GM23338 (cell line): ENCODE measurements at regions not wholly inside any gene's neighbourhood (a gene's known extent, or its start where the extent isn't known, plus 50 kb on each side); places are given as distances from the start of the nearest gene placed in this dataset.

ENCODE experiments used
- ATAC-seq: fragments of 200-7000 bp; cut with Tn5 transposase; 3 replicates; pipeline ENCODE4 v1.9.1; 2020
- DNase-seq: peaks from one replicate; pipeline ENCODE4 v3.0.0-alpha.2; 2015; ENCODE audit warnings: low spot score
- H2AFZ ChIP-seq: fragments of 200-600 bp; sonication (generic); 2 replicates; pipeline ENCODE4 v1.8.0; 2016; ENCODE audit warnings: antibody characterized with exemption, mild to moderate bottlenecking, moderate library complexity
- H3F3A ChIP-seq: fragments of 200-600 bp; sonication (generic); replicated peaks from 2 replicates; pipeline ENCODE4 v1.8.0; 2017; ENCODE audit warnings: antibody characterized with exemption, mixed run types, low read depth
- H3K27ac ChIP-seq: fragments of 200-600 bp; sonication (generic); 2 replicates; pipeline ENCODE4 v1.6.1; 2016; ENCODE audit warnings: low read depth
- H3K27me3 ChIP-seq: fragments of 200-600 bp; sonication (generic); 2 replicates; pipeline ENCODE4 v1.8.0; 2016; ENCODE audit warnings: mild to moderate bottlenecking, mixed run types, moderate library complexity; ENCODE audit not compliant: insufficient read depth
- H3K36me3 ChIP-seq: fragments of 200-600 bp; sonication (generic); 2 replicates; pipeline ENCODE4 v1.8.0; 2016; ENCODE audit warnings: mild to moderate bottlenecking; ENCODE audit not compliant: insufficient read depth
- H3K4me1 ChIP-seq: fragments of 200-600 bp; sonication (generic); 2 replicates; pipeline ENCODE4 v1.8.0; 2016; ENCODE audit warnings: mild to moderate bottlenecking, moderate library complexity; ENCODE audit not compliant: insufficient read depth
- H3K4me2 ChIP-seq: fragments of 200-600 bp; sonication (generic); 2 replicates; pipeline ENCODE4 v1.7.1; 2017; ENCODE audit warnings: mixed run types
- H3K4me3 ChIP-seq: fragments of 200-600 bp; sonication (generic); 2 replicates; pipeline ENCODE4 v1.6.1; 2016; ENCODE audit warnings: mixed run types
- H3K79me2 ChIP-seq: fragments of 200-600 bp; sonication (generic); replicated peaks from 2 replicates; pipeline ENCODE4 v1.8.0; 2017; ENCODE audit warnings: mild to moderate bottlenecking; ENCODE audit not compliant: insufficient read depth
- H3K9me2 ChIP-seq: fragments of 200-600 bp; sonication (generic); 2 replicates; pipeline ENCODE4 v1.8.0; 2017; ENCODE audit not compliant: insufficient read depth
- H4K20me1 ChIP-seq: fragments of 200-600 bp; sonication (generic); replicated peaks from 2 replicates; pipeline ENCODE4 v1.8.0; 2017; ENCODE audit warnings: mild to moderate bottlenecking; ENCODE audit not compliant: insufficient read depth
- H3K27ac Mint-ChIP-seq: 2 replicates; pipeline ENCODE4 v1.8.0; 2020; ENCODE audit warnings: inconsistent platforms, mild to moderate bottlenecking, moderate library complexity, mixed read lengths
- H3K27me3 Mint-ChIP-seq: 3 replicates; pipeline ENCODE4 v1.8.0; 2022; ENCODE audit warnings: low read depth, mild to moderate bottlenecking, moderate library complexity, mixed read lengths, inconsistent platforms; ENCODE audit not compliant: insufficient read depth, poor library complexity
- H3K36me3 Mint-ChIP-seq: 3 replicates; pipeline ENCODE4 v1.8.0; 2021; ENCODE audit warnings: low read depth, mild to moderate bottlenecking, inconsistent platforms, moderate library complexity, mixed read lengths
- H3K4me1 Mint-ChIP-seq: 3 replicates; pipeline ENCODE4 v1.8.0; 2020; ENCODE audit warnings: mild to moderate bottlenecking, inconsistent platforms, mixed read lengths
- H3K4me3 Mint-ChIP-seq: 3 replicates; pipeline ENCODE4 v1.8.0; 2021; ENCODE audit warnings: moderate library complexity, mild to moderate bottlenecking, inconsistent platforms, mixed read lengths
- H3K9me3 Mint-ChIP-seq: 3 replicates; pipeline ENCODE4 v1.8.0; 2020; ENCODE audit warnings: moderate library complexity, mild to moderate bottlenecking, inconsistent platforms, mixed read lengths
- CREB1 ChIP-seq: fragments of 250-450 bp; sonication (Bioruptor Pico); IDR thresholded peaks from 2 replicates; pipeline ENCODE4 v1.5.0; 2020; ENCODE audit warnings: low read depth, mild to moderate bottlenecking, moderate library complexity
- CTCF ChIP-seq, 2 experiments: fragments of 200-600 bp in 1 of 2; sonication (generic) in 1 of 2; conservative IDR thresholded peaks; 2 replicates each; pipeline versions ENCODE4 v1.5.1 to v1.6.1; 2016 to 2017; ENCODE audit warnings: antibody characterized with exemption in 2 of 2, low read depth in 2 of 2, mild to moderate bottlenecking in 2 of 2, moderate library complexity in 1 of 2
- ETS1 ChIP-seq: IDR thresholded peaks from 2 replicates; pipeline ENCODE4 v1.6.1; 2016; ENCODE audit warnings: antibody characterized with exemption
- EZH2 ChIP-seq: fragments of 200-600 bp; sonication (generic); IDR thresholded peaks from one replicate; pipeline ENCODE4 v1.8.0; 2017; ENCODE audit warnings: antibody characterized with exemption, mild to moderate bottlenecking, low read depth; ENCODE audit not compliant: unreplicated experiment
- EZH2phosphoT487 ChIP-seq: fragments of 200-600 bp; sonication (generic); IDR thresholded peaks from one replicate; pipeline ENCODE4 v1.8.1; 2018; ENCODE audit warnings: antibody characterized with exemption; ENCODE audit not compliant: unreplicated experiment
- JUNB ChIP-seq: IDR thresholded peaks from one replicate; pipeline ENCODE4 v1.6.1; 2016; ENCODE audit warnings: antibody characterized with exemption; ENCODE audit not compliant: unreplicated experiment
- NANOG ChIP-seq: IDR thresholded peaks from 2 replicates; pipeline ENCODE4 v1.6.1; 2016; ENCODE audit warnings: antibody characterized with exemption, borderline replicate concordance
- POLR2AphosphoS5 ChIP-seq: IDR thresholded peaks from 2 replicates; pipeline ENCODE4 v1.6.1; 2016; ENCODE audit warnings: antibody characterized with exemption, low read depth
- STAT1 ChIP-seq: IDR thresholded peaks from one replicate; pipeline ENCODE4 v1.6.1; 2016; ENCODE audit warnings: antibody characterized with exemption; ENCODE audit not compliant: unreplicated experiment
- ZNF114 ChIP-seq: fragments of 250-450 bp; sonication (Bioruptor Pico); IDR thresholded peaks from 2 replicates; pipeline ENCODE4 v1.5.0; 2020; ENCODE audit warnings: mild to moderate bottlenecking, moderate library complexity
- ZNF331 ChIP-seq: fragments of 250-450 bp; sonication (Bioruptor Pico); IDR thresholded peaks from 2 replicates; pipeline ENCODE4 v1.5.0; 2020; ENCODE audit warnings: low read depth, mild to moderate bottlenecking, moderate library complexity
- TF ChIP-seq, protein P1 (sequence below): IDR thresholded peaks from one replicate; pipeline ENCODE4 v1.6.1; 2018; ENCODE audit warnings: antibody characterized with exemption; ENCODE audit not compliant: unreplicated experiment
- TF ChIP-seq, protein P2 (sequence below): fragments of 250-450 bp; sonication (Bioruptor Pico); IDR thresholded peaks from 2 replicates; pipeline ENCODE4 v1.5.0; 2020; ENCODE audit warnings: mild to moderate bottlenecking, moderate library complexity

DNA sequence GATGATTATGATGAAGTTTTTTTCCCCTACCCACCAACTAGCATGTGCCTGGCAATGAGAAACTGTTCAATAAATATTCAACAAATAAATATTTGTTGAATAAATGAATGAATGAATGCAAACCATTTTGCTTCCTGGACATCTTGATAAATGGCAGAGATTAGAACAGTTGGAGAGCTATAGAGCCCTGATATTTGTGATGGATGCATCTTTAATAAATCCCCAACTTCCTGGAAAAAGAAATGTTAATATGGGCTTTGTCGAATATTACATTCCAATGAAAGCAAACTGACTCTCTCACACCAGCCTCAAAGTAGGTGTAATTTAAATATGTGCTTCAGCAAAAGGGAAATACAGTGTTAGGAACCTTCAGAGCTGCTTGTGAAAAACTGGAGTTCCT is 419.7 kb downstream of the MID1IP1 start:
- no peak overlapping the region for H3K27ac Mint-ChIP-seq
- H3K9me3 Mint-ChIP-seq = no peaks in the 10 kb centered on the region
- H3K79me2 ChIP-seq = no peaks in the 10 kb centered on the region
- no peak overlapping the region for H3K27ac ChIP-seq
- no peak overlapping the region for H3K4me3 ChIP-seq
- no peak for TF ChIP-seq CREB1 (CRISPR knock-in tag)
- no peak for TF ChIP-seq JUNB
- no peak for TF ChIP-seq ETS1
- TF ChIP-seq EZH2phosphoT487 = no peak
- TF ChIP-seq EZH2 = no peak
- no peak for TF ChIP-seq ZNF114 (CRISPR knock-in tag)
- TF ChIP-seq STAT1 = no peak
- no peak for TF ChIP-seq ZNF331 (CRISPR knock-in tag)
- no peak for TF ChIP-seq POLR2AphosphoS5
- TF ChIP-seq, protein P1, sequence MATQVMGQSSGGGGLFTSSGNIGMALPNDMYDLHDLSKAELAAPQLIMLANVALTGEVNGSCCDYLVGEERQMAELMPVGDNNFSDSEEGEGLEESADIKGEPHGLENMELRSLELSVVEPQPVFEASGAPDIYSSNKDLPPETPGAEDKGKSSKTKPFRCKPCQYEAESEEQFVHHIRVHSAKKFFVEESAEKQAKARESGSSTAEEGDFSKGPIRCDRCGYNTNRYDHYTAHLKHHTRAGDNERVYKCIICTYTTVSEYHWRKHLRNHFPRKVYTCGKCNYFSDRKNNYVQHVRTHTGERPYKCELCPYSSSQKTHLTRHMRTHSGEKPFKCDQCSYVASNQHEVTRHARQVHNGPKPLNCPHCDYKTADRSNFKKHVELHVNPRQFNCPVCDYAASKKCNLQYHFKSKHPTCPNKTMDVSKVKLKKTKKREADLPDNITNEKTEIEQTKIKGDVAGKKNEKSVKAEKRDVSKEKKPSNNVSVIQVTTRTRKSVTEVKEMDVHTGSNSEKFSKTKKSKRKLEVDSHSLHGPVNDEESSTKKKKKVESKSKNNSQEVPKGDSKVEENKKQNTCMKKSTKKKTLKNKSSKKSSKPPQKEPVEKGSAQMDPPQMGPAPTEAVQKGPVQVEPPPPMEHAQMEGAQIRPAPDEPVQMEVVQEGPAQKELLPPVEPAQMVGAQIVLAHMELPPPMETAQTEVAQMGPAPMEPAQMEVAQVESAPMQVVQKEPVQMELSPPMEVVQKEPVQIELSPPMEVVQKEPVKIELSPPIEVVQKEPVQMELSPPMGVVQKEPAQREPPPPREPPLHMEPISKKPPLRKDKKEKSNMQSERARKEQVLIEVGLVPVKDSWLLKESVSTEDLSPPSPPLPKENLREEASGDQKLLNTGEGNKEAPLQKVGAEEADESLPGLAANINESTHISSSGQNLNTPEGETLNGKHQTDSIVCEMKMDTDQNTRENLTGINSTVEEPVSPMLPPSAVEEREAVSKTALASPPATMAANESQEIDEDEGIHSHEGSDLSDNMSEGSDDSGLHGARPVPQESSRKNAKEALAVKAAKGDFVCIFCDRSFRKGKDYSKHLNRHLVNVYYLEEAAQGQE = no peak
- TF ChIP-seq CTCF (conservative IDR thresholded peaks at IDR 0.05; ENCODE audit: low read depth in 2 of 2) = no peak
- TF ChIP-seq, protein P2, sequence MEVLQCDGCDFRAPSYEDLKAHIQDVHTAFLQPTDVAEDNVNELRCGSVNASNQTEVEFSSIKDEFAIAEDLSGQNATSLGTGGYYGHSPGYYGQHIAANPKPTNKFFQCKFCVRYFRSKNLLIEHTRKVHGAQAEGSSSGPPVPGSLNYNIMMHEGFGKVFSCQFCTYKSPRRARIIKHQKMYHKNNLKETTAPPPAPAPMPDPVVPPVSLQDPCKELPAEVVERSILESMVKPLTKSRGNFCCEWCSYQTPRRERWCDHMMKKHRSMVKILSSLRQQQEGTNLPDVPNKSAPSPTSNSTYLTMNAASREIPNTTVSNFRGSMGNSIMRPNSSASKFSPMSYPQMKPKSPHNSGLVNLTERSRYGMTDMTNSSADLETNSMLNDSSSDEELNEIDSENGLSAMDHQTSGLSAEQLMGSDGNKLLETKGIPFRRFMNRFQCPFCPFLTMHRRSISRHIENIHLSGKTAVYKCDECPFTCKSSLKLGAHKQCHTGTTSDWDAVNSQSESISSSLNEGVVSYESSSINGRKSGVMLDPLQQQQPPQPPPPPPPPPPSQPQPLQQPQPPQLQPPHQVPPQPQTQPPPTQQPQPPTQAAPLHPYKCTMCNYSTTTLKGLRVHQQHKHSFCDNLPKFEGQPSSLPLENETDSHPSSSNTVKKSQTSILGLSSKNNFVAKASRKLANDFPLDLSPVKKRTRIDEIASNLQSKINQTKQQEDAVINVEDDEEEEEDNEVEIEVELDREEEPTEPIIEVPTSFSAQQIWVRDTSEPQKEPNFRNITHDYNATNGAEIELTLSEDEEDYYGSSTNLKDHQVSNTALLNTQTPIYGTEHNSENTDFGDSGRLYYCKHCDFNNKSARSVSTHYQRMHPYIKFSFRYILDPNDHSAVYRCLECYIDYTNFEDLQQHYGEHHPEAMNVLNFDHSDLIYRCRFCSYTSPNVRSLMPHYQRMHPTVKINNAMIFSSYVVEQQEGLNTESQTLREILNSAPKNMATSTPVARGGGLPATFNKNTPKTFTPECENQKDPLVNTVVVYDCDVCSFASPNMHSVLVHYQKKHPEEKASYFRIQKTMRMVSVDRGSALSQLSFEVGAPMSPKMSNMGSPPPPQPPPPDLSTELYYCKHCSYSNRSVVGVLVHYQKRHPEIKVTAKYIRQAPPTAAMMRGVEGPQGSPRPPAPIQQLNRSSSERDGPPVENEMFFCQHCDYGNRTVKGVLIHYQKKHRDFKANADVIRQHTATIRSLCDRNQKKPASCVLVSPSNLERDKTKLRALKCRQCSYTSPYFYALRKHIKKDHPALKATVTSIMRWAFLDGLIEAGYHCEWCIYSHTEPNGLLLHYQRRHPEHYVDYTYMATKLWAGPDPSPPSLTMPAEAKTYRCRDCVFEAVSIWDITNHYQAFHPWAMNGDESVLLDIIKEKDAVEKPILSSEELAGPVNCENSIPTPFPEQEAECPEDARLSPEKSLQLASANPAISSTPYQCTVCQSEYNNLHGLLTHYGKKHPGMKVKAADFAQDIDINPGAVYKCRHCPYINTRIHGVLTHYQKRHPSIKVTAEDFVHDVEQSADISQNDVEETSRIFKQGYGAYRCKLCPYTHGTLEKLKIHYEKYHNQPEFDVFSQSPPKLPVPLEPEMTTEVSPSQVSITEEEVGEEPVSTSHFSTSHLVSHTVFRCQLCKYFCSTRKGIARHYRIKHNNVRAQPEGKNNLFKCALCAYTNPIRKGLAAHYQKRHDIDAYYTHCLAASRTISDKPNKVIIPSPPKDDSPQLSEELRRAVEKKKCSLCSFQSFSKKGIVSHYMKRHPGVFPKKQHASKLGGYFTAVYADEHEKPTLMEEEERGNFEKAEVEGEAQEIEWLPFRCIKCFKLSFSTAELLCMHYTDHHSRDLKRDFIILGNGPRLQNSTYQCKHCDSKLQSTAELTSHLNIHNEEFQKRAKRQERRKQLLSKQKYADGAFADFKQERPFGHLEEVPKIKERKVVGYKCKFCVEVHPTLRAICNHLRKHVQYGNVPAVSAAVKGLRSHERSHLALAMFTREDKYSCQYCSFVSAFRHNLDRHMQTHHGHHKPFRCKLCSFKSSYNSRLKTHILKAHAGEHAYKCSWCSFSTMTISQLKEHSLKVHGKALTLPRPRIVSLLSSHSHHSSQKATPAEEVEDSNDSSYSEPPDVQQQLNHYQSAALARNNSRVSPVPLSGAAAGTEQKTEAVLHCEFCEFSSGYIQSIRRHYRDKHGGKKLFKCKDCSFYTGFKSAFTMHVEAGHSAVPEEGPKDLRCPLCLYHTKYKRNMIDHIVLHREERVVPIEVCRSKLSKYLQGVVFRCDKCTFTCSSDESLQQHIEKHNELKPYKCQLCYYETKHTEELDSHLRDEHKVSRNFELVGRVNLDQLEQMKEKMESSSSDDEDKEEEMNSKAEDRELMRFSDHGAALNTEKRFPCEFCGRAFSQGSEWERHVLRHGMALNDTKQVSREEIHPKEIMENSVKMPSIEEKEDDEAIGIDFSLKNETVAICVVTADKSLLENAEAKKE = no peak
- no peak for TF ChIP-seq NANOG
- H3F3A ChIP-seq = no peaks in the 10 kb centered on the region
- no peak overlapping the region for H3K4me3 Mint-ChIP-seq
- H3K36me3 Mint-ChIP-seq = no peaks in the 10 kb centered on the region
- H3K36me3 ChIP-seq = no peaks in the 10 kb centered on the region
- H3K27me3 ChIP-seq = no peaks in the 10 kb centered on the region
- no peak overlapping the region for H3K4me2 ChIP-seq
- H3K4me1 ChIP-seq = no peaks in the 10 kb centered on the region
- H4K20me1 ChIP-seq = no peaks in the 10 kb centered on the region
- H3K27me3 Mint-ChIP-seq = peaks cover 2% of the 10 kb centered on the region
- no peak overlapping the region for H2AFZ ChIP-seq
- ATAC-seq (no peak), DNase-seq (no peak)
- H3K4me1 Mint-ChIP-seq = peaks cover 10% of the 10 kb centered on the region; the same call in 2 of the 3 replicates
- no peaks in the 10 kb centered on the region for H3K9me2 ChIP-seq
